Testis (tissue), 2 donors: ENCODE measurements at regions not wholly inside any gene's neighbourhood (a gene's known extent, or its start where the extent isn't known, plus 50 kb on each side); places are given as distances from the start of the nearest gene placed in this dataset.

Experiments used
- POLR2A ChIP-seq: fragments of 450-650 bp; IDR thresholded peaks from one replicate; pipeline ENCODE4 v1.6.1; 2017; ENCODE audit warnings: antibody characterized with exemption, mild to moderate bottlenecking, moderate library complexity
- TF ChIP-seq, protein P1 (sequence below), 3 experiments: fragments of 450-650 bp in 2 of 3; fragments of 200-600 bp in 1 of 3; sonication (generic) in 1 of 3; IDR thresholded peaks; one replicate each; pipeline ENCODE4 v1.5.1; 2016 to 2019; ENCODE audit warnings: antibody characterized with exemption in 3 of 3, mild to moderate bottlenecking in 2 of 3, moderate library complexity in 1 of 3

GRCh38 chr12:77388445-77389265 is 323.3 kb upstream of the E2F7 start:
- TF ChIP-seq, protein P1, sequence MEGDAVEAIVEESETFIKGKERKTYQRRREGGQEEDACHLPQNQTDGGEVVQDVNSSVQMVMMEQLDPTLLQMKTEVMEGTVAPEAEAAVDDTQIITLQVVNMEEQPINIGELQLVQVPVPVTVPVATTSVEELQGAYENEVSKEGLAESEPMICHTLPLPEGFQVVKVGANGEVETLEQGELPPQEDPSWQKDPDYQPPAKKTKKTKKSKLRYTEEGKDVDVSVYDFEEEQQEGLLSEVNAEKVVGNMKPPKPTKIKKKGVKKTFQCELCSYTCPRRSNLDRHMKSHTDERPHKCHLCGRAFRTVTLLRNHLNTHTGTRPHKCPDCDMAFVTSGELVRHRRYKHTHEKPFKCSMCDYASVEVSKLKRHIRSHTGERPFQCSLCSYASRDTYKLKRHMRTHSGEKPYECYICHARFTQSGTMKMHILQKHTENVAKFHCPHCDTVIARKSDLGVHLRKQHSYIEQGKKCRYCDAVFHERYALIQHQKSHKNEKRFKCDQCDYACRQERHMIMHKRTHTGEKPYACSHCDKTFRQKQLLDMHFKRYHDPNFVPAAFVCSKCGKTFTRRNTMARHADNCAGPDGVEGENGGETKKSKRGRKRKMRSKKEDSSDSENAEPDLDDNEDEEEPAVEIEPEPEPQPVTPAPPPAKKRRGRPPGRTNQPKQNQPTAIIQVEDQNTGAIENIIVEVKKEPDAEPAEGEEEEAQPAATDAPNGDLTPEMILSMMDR (IDR thresholded peaks at IDR 0.05), result no peak
- no peak for TF ChIP-seq POLR2A
